IMR-90 (cell line): ENCODE measurements at regions not wholly inside any gene's neighbourhood (a gene's known extent, or its start where the extent isn't known, plus 50 kb on each side); places are given as distances from the start of the nearest gene placed in this dataset.

ENCODE experiments used
- ATAC-seq: fragments of 200-7000 bp; cut with Tn5 transposase; 2 replicates; pipeline ENCODE4 v1.9.1; 2020; ENCODE audit warnings: low read depth, mild to moderate bottlenecking, moderate library complexity
- BruUV-seq: library from RNA; stranded (reverse); fragments of 400-500 nt; replicated peaks from 2 replicates; lab custom pipeline; 2021; lab: Mats Ljungman, UMichigan
- CTCF ChIA-PET: fragments of 300-600 bp; formaldehyde crosslinking; extraction: SDS; loops from one replicate; lab custom pipeline; 2021; ENCODE audit warnings: antibody characterized with exemption; lab: Yijun Ruan, JAX
- POLR2A ChIA-PET: fragments of 300-600 bp; sonication (Branson Sonifier 250); formaldehyde crosslinking; loops from one replicate; lab custom pipeline; 2022; ENCODE audit warnings: antibody characterized with exemption; ENCODE audit not compliant: unreplicated experiment; lab: Charles Lee
- DNase-seq: peaks from one replicate; pipeline ENCODE4 v3.0.0; 2013
- H2AFZ ChIP-seq: replicated peaks from 2 replicates; pipeline ENCODE3; 2013; ENCODE audit warnings: low read length, mild to moderate bottlenecking; ENCODE audit not compliant: poor library complexity
- H2AK5ac ChIP-seq: 2 replicates; pipeline ENCODE4 v1.6.1; 2013; ENCODE audit warnings: low read depth, low read length, inconsistent platforms
- H2AK9ac ChIP-seq: replicated peaks from 2 replicates; pipeline ENCODE3; 2013; ENCODE audit warnings: mild to moderate bottlenecking, low read depth, low read length, moderate library complexity; ENCODE audit not compliant: poor library complexity
- H2BK120ac ChIP-seq: 2 replicates; pipeline ENCODE4 v1.6.1; 2013; ENCODE audit warnings: low read depth, low read length, inconsistent platforms
- H2BK15ac ChIP-seq: 3 replicates; pipeline ENCODE4 v1.6.1; 2013; ENCODE audit warnings: low read depth, low read length, inconsistent platforms
- H2BK20ac ChIP-seq: 2 replicates; pipeline ENCODE4 v1.6.1; 2013; ENCODE audit warnings: low read depth, mild to moderate bottlenecking, inconsistent platforms, low read length, moderate library complexity
- H2BK5ac ChIP-seq: 2 replicates; pipeline ENCODE4 v1.6.1; 2013; ENCODE audit warnings: mild to moderate bottlenecking, low read depth, low read length, inconsistent platforms; ENCODE audit not compliant: poor library complexity, severe bottlenecking
- H3K14ac ChIP-seq: replicated peaks from 2 replicates; pipeline ENCODE4 v1.6.1; 2013; ENCODE audit warnings: low read depth, low read length, inconsistent platforms
- H3K18ac ChIP-seq: 2 replicates; pipeline ENCODE4 v1.6.1; 2013; ENCODE audit warnings: low read depth, low read length, control low read depth
- H3K23ac ChIP-seq: 2 replicates; pipeline ENCODE4 v1.6.1; 2013; ENCODE audit warnings: low read depth, low read length, inconsistent platforms
- H3K27ac ChIP-seq: 2 replicates; pipeline ENCODE4 v1.5.1; 2013; ENCODE audit warnings: mild to moderate bottlenecking, control low read depth, low read length; ENCODE audit not compliant: insufficient read depth
- H3K27me3 ChIP-seq: 2 replicates; pipeline ENCODE4 v1.6.1; 2013; ENCODE audit warnings: low read length; ENCODE audit not compliant: control insufficient read depth, insufficient read depth
- H3K36me3 ChIP-seq: 2 replicates; pipeline ENCODE4 v1.6.1; 2013; ENCODE audit warnings: low read length, mixed read lengths; ENCODE audit not compliant: control insufficient read depth, insufficient read depth
- H3K4ac ChIP-seq: 2 replicates; pipeline ENCODE4 v1.6.1; 2013; ENCODE audit warnings: low read depth, low read length, inconsistent platforms
- H3K4me1 ChIP-seq: 2 replicates; pipeline ENCODE4 v1.6.1; 2013; ENCODE audit warnings: low read length, mixed read lengths; ENCODE audit not compliant: control insufficient read depth, insufficient read depth
- H3K4me2 ChIP-seq: 2 replicates; pipeline ENCODE4 v1.6.1; 2013; ENCODE audit warnings: low read depth, mild to moderate bottlenecking, control low read depth, low read length, moderate library complexity
- H3K4me3 ChIP-seq: 2 replicates; pipeline ENCODE4 v1.5.1; 2013; ENCODE audit warnings: low read depth, mild to moderate bottlenecking, control low read depth, low read length, moderate library complexity; ENCODE audit not compliant: insufficient read depth
- H3K56ac ChIP-seq: 2 replicates; pipeline ENCODE4 v1.6.1; 2013; ENCODE audit warnings: low read length, inconsistent platforms; ENCODE audit not compliant: insufficient read depth; ENCODE audit errors: extremely low read depth
- H3K79me1 ChIP-seq, 2 experiments: 2 replicates each; pipeline ENCODE4 v1.6.1; 2013; ENCODE audit warnings: low read length in 2 of 2, inconsistent platforms in 1 of 2, low read depth in 1 of 2
- H3K9ac ChIP-seq: 2 replicates; pipeline ENCODE4 v1.6.1; 2013; ENCODE audit warnings: low read depth, low read length, control low read depth
- H3K9me1 ChIP-seq: 2 replicates; pipeline ENCODE4 v1.6.1; 2013; ENCODE audit warnings: low read length, inconsistent platforms; ENCODE audit not compliant: insufficient read depth
- H3K9me3 ChIP-seq: 2 replicates; pipeline ENCODE4 v1.6.1; 2013; ENCODE audit warnings: low read length; ENCODE audit not compliant: control insufficient read depth, insufficient read depth
- H4K20me1 ChIP-seq: 2 replicates; pipeline ENCODE4 v1.6.1; 2013; ENCODE audit warnings: low read length, inconsistent platforms; ENCODE audit not compliant: insufficient read depth
- H4K5ac ChIP-seq: 2 replicates; pipeline ENCODE4 v1.6.1; 2013; ENCODE audit warnings: mild to moderate bottlenecking, low read depth, low read length, control low read depth
- H4K8ac ChIP-seq, 2 experiments: 2 replicates each; pipeline ENCODE4 v1.6.1; 2013; ENCODE audit warnings: low read depth in 2 of 2, low read length in 2 of 2, control low read depth in 1 of 2, inconsistent platforms in 1 of 2
- H4K91ac ChIP-seq: 2 replicates; pipeline ENCODE4 v1.6.1; 2013; ENCODE audit warnings: low read depth, low read length, inconsistent platforms; ENCODE audit not compliant: insufficient read depth
- BHLHE40 ChIP-seq: fragments of 150-350 bp; IDR thresholded peaks from 2 replicates; pipeline ENCODE4 v1.6.1; 2016; ENCODE audit warnings: mild to moderate bottlenecking, low read depth, low read length
- CEBPB ChIP-seq: IDR thresholded peaks from 2 replicates; pipeline ENCODE4 v1.6.1; 2012; ENCODE audit warnings: low read depth, low read length, improper control_type of control experiment
- FOS ChIP-seq: fragments of 150-350 bp; IDR thresholded peaks from 2 replicates; pipeline ENCODE4 v1.6.1; 2016; ENCODE audit warnings: low read depth, low read length
- MAFK ChIP-seq: IDR thresholded peaks from 2 replicates; pipeline ENCODE4 v1.6.1; 2012; ENCODE audit warnings: low read depth, low read length, improper control_type of control experiment
- MXI1 ChIP-seq: IDR thresholded peaks from 2 replicates; pipeline ENCODE4 v1.6.1; 2012; ENCODE audit warnings: low read depth, mild to moderate bottlenecking, low read length, moderate library complexity, borderline replicate concordance
- RAD21 ChIP-seq: IDR thresholded peaks from 2 replicates; pipeline ENCODE4 v1.6.1; 2012; ENCODE audit warnings: low read length, improper control_type of control experiment
- RCOR1 ChIP-seq: IDR thresholded peaks from 2 replicates; pipeline ENCODE4 v1.6.1; 2012; ENCODE audit warnings: mild to moderate bottlenecking, low read length, improper control_type of control experiment; ENCODE audit not compliant: insufficient replicate concordance
- SMC3 ChIP-seq: fragments of 150-350 bp; IDR thresholded peaks from 2 replicates; pipeline ENCODE4 v1.6.1; 2016; ENCODE audit warnings: low read depth, mild to moderate bottlenecking, antibody characterized with exemption, low read length, moderate library complexity
- USF2 ChIP-seq: fragments of 150-350 bp; IDR thresholded peaks from 2 replicates; pipeline ENCODE4 v1.6.1; 2017; ENCODE audit warnings: mild to moderate bottlenecking, antibody characterized with exemption, low read length, low read depth
- dilution Hi-C: fragments of 300-500 bp; cut with HindIII; formaldehyde crosslinking; loops from one replicate; pipeline ENCODE4 v1.14.3; 2018; ENCODE audit warnings: low sequenced_read_pairs; ENCODE audit not compliant: unreplicated experiment
- in situ Hi-C: fragments of 300-500 bp; cut with MboI; formaldehyde crosslinking; loops from 3 replicates; pipeline ENCODE4 v1.14.3; 2019; ENCODE audit warnings: low sequenced_read_pairs, inconsistent platforms, mixed read lengths
- intact Hi-C: fragments of 100-400 bp; cut with micrococcal nuclease; formaldehyde crosslinking; loops from 2 replicates; pipeline ENCODE4 v1.10.0; 2022

GRCh38 chr2:198901894-198902293 is 555.8 kb downstream of the SATB2 start:
- no peak for ATAC-seq
- CTCF ChIA-PET: interaction anchor here (0.9 to 1.4 kb wide), 2 partner anchors 43 to 569 kb away, joined by 3 read pairs; no protein-coding TSS in a partner anchor

More at GRCh38 chr2:198901894-198902293, 555.8 kb downstream of the SATB2 start:
- no peaks in the 10 kb centered on the region for H3K79me1 ChIP-seq
- no peak overlapping the region for H3K4me3 ChIP-seq
- no peak overlapping the region for H2AK5ac ChIP-seq
- no peak overlapping the region for H2BK120ac ChIP-seq
- no peaks in the 10 kb centered on the region for H3K9me1 ChIP-seq
- POLR2A ChIA-PET: no interaction called here
- no peak overlapping the region for H3K4ac ChIP-seq
- no peak for DNase-seq
- no peak overlapping the region for H4K91ac ChIP-seq
- no peak overlapping the region for H3K14ac ChIP-seq
- no peaks in the 10 kb centered on the region for H3K4me1 ChIP-seq
- H3K4me2 ChIP-seq: no peak overlapping the region
- H2BK15ac ChIP-seq: no peak overlapping the region
- H3K56ac ChIP-seq: no peak overlapping the region
- no peaks in the 10 kb centered on the region for H3K9me3 ChIP-seq
- intact Hi-C loops: no loop called here
- no peak overlapping the region for H4K5ac ChIP-seq
- H2BK20ac ChIP-seq: no peak overlapping the region
- H4K20me1 ChIP-seq: no peaks in the 10 kb centered on the region
- no peak overlapping the region for H2AFZ ChIP-seq
- in situ Hi-C loops: no loop called here
- H3K36me3 ChIP-seq: no peaks in the 10 kb centered on the region
- no peaks in the 10 kb centered on the region for H3K27me3 ChIP-seq
- H4K8ac ChIP-seq: no peak overlapping the region
- H2AK9ac ChIP-seq: no peak overlapping the region
- BruUV-seq: no TSS peak
- no peak overlapping the region for H3K27ac ChIP-seq
- H3K23ac ChIP-seq: no peak overlapping the region
- H3K18ac ChIP-seq: no peak overlapping the region
- dilution Hi-C loops: no loop called here
- no peak overlapping the region for H2BK5ac ChIP-seq
- no peak overlapping the region for H3K9ac ChIP-seq
- TF ChIP-seq MXI1 (no peak), MAFK (no peak), BHLHE40 (no peak), FOS (no peak), RAD21 (no peak), CEBPB (no peak), SMC3 (no peak), USF2 (no peak), RCOR1 (no peak)
